OCI-LY7 (cell line): ENCODE measurements at regions not wholly inside any gene's neighbourhood (a gene's known extent, or its start where the extent isn't known, plus 50 kb on each side); places are given as distances from the start of the nearest gene placed in this dataset.

Source experiments
- BruUV-seq: library from RNA; stranded (reverse); fragments of 400-500 nt; replicated peaks from 2 replicates; lab custom pipeline; 2021; lab: Mats Ljungman, UMichigan
- CTCF ChIA-PET: fragments of 300-600 bp; sonication (Branson Sonifier 250); formaldehyde crosslinking; loops from one replicate; lab custom pipeline; 2022; ENCODE audit warnings: antibody characterized with exemption; ENCODE audit not compliant: unreplicated experiment; lab: Charles Lee
- POLR2A ChIA-PET: fragments of 300-600 bp; sonication (Branson Sonifier 250); formaldehyde crosslinking; loops from one replicate; lab custom pipeline; 2022; ENCODE audit warnings: antibody characterized with exemption; lab: Charles Lee
- DNase-seq: peaks from one replicate; pipeline ENCODE4 v3.0.0-alpha.2; 2015; ENCODE audit warnings: low spot score
- H2AFZ ChIP-seq: fragments of 200-600 bp; sonication (generic), shearing (Covaris generic); 2 replicates; pipeline ENCODE4 v1.6.1; 2014; ENCODE audit warnings: mild to moderate bottlenecking, antibody characterized with exemption, low read length, moderate library complexity
- H3K27ac ChIP-seq: fragments of 200-600 bp; sonication (generic); 2 replicates; pipeline ENCODE4 v1.5.1; 2014; ENCODE audit warnings: mixed run types, low read depth, mild to moderate bottlenecking, moderate library complexity, low read length, inconsistent platforms; ENCODE audit not compliant: poor library complexity, severe bottlenecking
- H3K36me3 ChIP-seq: fragments of 200-600 bp; sonication (generic); 2 replicates; pipeline ENCODE4 v1.6.1; 2014; ENCODE audit warnings: mild to moderate bottlenecking, antibody characterized with exemption, low read length, moderate library complexity, mixed read lengths; ENCODE audit not compliant: insufficient read depth
- H3K4me1 ChIP-seq: fragments of 200-600 bp; sonication (generic); 2 replicates; pipeline ENCODE4 v1.5.1; 2014; ENCODE audit warnings: mild to moderate bottlenecking, low read length; ENCODE audit not compliant: insufficient read depth, poor library complexity, severe bottlenecking
- H3K4me2 ChIP-seq: fragments of 200-600 bp; sonication (generic); 2 replicates; pipeline ENCODE4 v1.6.1; 2014; ENCODE audit warnings: mild to moderate bottlenecking, low read length
- H3K4me3 ChIP-seq: fragments of 200-600 bp; sonication (generic); 2 replicates; pipeline ENCODE4 v1.5.1; 2014; ENCODE audit warnings: mild to moderate bottlenecking, low read depth, low read length; ENCODE audit not compliant: poor library complexity, severe bottlenecking
- H3K79me2 ChIP-seq: fragments of 200-600 bp; sonication (generic); 2 replicates; pipeline ENCODE4 v1.6.1; 2016; ENCODE audit warnings: low read depth, mild to moderate bottlenecking, low read length, moderate library complexity, mixed read lengths; ENCODE audit not compliant: insufficient read depth
- H3K9me2 ChIP-seq: fragments of 200-600 bp; sonication (generic); 2 replicates; pipeline ENCODE4 v1.6.1; 2016; ENCODE audit warnings: mild to moderate bottlenecking, low read length, mixed read lengths; ENCODE audit not compliant: insufficient read depth
- H3K9me3 ChIP-seq: fragments of 200-600 bp; sonication (generic); 2 replicates; pipeline ENCODE4 v1.6.1; 2014; ENCODE audit warnings: mild to moderate bottlenecking, mixed run types, low read length, mixed read lengths
- H4K20me1 ChIP-seq: fragments of 200-600 bp; sonication (generic); 2 replicates; pipeline ENCODE4 v1.6.1; 2014; ENCODE audit warnings: mild to moderate bottlenecking, antibody characterized with exemption, low read length, moderate library complexity, mixed read lengths; ENCODE audit not compliant: insufficient read depth
- EZH2phosphoT487 ChIP-seq: fragments of 200-600 bp; sonication (generic); IDR thresholded peaks from 2 replicates; pipeline ENCODE4 v1.6.1; 2018; ENCODE audit warnings: low read depth, borderline replicate concordance, mild to moderate bottlenecking, mixed run types, antibody characterized with exemption, low read length, moderate library complexity, mixed read lengths
- intact Hi-C: fragments of 100-400 bp; cut with micrococcal nuclease; formaldehyde crosslinking; loops from one replicate; pipeline ENCODE4 v1.10.0; 2022; ENCODE audit not compliant: unreplicated experiment
- TF ChIP-seq, protein P1 (sequence below): fragments of 200-600 bp; sonication (generic); conservative IDR thresholded peaks from 2 replicates; pipeline ENCODE4 v1.5.1; 2014; ENCODE audit warnings: mild to moderate bottlenecking, antibody characterized with exemption, low read length, moderate library complexity, mixed read lengths

DNA sequence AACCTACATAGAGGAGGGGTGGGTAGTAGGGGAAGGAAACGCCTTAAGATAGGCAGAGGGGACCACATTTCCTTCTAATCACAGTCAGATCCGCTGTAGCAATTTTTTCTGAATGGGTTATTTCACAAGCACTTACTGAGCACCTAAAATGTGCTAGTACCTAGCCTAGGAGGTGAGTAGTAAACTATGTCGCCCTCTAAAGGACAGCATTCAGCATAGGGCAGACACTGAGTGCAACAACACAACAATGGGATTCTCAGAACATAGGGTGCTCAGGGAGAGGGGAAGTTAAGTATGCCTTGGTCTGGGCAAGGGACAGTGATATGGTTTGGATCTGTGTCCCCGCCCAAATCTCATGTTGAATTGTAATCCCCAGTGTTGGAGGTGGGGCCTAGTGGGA is 166.1 kb upstream of the RAB6C start:
- Histone ChIP-seq H3K9me2 (no peaks in the 10 kb centered on the region), H3K36me3 (no peaks in the 10 kb centered on the region), H3K27ac (no peak overlapping the region), H2AFZ (no peak overlapping the region), H3K9me3 (no peaks in the 10 kb centered on the region), H3K79me2 (no peaks in the 10 kb centered on the region), H4K20me1 (no peaks in the 10 kb centered on the region), H3K4me2 (no peak overlapping the region), H3K4me1 (no peaks in the 10 kb centered on the region), H3K4me3 (no peak overlapping the region)
- ChIA-PET CTCF (no interaction called here), POLR2A (no interaction called here)
- no TSS peak for BruUV-seq
- peak; percentile 2 for DNase-seq
- intact Hi-C loops: no loop called here
- TF ChIP-seq EZH2phosphoT487: no peak
- TF ChIP-seq, protein P1, sequence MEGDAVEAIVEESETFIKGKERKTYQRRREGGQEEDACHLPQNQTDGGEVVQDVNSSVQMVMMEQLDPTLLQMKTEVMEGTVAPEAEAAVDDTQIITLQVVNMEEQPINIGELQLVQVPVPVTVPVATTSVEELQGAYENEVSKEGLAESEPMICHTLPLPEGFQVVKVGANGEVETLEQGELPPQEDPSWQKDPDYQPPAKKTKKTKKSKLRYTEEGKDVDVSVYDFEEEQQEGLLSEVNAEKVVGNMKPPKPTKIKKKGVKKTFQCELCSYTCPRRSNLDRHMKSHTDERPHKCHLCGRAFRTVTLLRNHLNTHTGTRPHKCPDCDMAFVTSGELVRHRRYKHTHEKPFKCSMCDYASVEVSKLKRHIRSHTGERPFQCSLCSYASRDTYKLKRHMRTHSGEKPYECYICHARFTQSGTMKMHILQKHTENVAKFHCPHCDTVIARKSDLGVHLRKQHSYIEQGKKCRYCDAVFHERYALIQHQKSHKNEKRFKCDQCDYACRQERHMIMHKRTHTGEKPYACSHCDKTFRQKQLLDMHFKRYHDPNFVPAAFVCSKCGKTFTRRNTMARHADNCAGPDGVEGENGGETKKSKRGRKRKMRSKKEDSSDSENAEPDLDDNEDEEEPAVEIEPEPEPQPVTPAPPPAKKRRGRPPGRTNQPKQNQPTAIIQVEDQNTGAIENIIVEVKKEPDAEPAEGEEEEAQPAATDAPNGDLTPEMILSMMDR: peak; percentile 46

DNA sequence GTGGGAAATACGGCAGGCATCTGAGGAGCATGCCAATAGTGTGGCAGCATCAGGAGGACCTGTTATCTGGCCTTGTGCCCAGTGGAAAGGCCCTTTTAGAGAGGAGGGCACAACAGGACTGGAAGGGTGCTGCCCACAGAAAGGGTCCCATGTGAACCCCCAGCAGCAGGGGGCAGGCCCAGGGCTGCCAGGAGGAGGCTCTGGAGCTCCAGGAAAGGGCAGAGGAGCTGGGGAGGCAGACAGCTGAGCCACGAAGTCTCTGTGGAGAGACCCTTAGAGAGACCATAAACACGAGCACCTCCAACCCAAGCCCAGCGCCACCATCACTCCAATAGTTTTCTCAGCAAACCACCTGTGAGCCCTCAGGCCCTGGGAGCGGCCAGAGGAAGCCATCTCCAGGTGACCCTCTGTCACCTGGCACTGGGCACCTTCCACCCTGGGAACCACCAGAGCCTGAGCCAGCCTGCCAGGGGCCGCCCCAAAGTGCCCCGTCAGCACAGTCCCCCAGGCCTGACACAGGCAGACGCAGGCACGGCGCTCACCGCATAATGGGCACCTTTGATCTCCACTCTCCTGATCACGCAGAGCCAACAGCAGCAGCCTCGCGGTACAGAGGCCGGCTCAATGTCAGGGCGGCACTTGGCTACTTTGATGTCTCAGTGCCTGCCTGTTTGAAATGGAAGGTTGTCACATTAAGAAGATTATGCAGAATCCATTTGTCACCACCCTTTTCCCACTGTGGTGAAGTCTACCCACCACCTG is 162.5 kb upstream of the RAB6C start:
- no peak for TF ChIP-seq EZH2phosphoT487
- TF ChIP-seq, protein P1: no peak
- H3K36me3 ChIP-seq: no peaks in the 10 kb centered on the region
- ChIA-PET CTCF (no interaction called here), POLR2A (no interaction called here)
- no peaks in the 10 kb centered on the region for H3K9me2 ChIP-seq
- intact Hi-C loops: no loop called here
- no peaks in the 10 kb centered on the region for H4K20me1 ChIP-seq
- no peak for DNase-seq
- no peak overlapping the region for H3K4me2 ChIP-seq
- no peaks in the 10 kb centered on the region for H3K79me2 ChIP-seq
- H3K9me3 ChIP-seq: no peaks in the 10 kb centered on the region
- no peak overlapping the region for H3K4me3 ChIP-seq
- H2AFZ ChIP-seq: no peak overlapping the region
- no peak overlapping the region for H3K27ac ChIP-seq
- BruUV-seq: no TSS peak
- H3K4me1 ChIP-seq: no peaks in the 10 kb centered on the region

DNA sequence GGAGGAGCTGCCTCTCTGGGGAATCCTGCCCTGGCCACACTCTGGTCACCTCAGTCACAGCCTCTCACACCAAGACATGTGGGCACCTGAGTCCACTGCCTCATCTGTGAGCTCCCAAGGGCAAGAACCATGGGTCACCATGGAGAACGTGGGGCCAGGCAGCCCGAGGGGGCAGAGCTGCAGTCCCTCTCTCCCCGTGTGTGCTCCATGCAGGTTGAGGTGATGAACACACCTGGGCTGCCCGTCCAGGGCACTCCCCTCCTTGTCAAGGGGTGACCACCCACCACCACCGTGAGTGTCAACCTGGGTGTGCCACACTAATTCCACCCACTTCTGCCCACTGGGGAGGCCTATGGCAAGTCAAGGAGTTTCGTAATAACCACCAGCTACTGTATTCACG is 159.6 kb upstream of the RAB6C start:
- CTCF ChIA-PET: interaction anchor here (0.6 kb wide), 1 partner anchor 497 kb away, joined by 3 read pairs; no protein-coding TSS in a partner anchor
- no peaks in the 10 kb centered on the region for H3K36me3 ChIP-seq
- no peaks in the 10 kb centered on the region for H3K4me1 ChIP-seq
- H3K4me2 ChIP-seq: no peak overlapping the region
- intact Hi-C loops: no loop called here
- POLR2A ChIA-PET: no interaction called here
- no peak overlapping the region for H2AFZ ChIP-seq
- no peaks in the 10 kb centered on the region for H3K9me3 ChIP-seq
- H3K79me2 ChIP-seq: no peaks in the 10 kb centered on the region
- BruUV-seq: no TSS peak
- no peak for DNase-seq
- H3K9me2 ChIP-seq: no peaks in the 10 kb centered on the region
- H3K27ac ChIP-seq: no peak overlapping the region
- no peak overlapping the region for H3K4me3 ChIP-seq
- TF ChIP-seq, protein P1: no peak
- TF ChIP-seq EZH2phosphoT487: no peak
- H4K20me1 ChIP-seq: no peaks in the 10 kb centered on the region
